ENCODE measurements at regions not wholly inside any gene's neighbourhood (a gene's known extent, or its start where the extent isn't known, plus 50 kb on each side); places are given as distances from the start of the nearest gene placed in this dataset.

DNA sequence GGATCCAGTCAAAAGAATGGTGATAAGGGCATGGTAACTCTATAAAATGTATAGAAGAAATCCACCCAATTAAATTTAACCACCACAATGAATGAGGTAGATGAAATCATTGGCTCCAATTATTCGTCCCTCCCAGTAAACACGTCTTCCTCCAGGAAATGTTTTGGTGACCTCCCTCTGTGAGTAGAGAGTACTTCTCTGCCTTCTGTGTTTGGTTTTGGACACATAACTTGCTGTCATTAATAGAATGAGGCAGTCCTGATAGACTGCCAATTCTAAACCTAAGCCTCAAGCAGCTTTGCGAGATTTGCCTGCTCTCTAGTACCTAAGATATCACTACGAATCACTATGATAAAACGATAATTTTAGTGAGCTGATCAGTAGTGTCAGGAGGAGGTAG, 632.8 kb downstream of the HDGFL1 start:
- TF ChIP-seq, protein P1, sequence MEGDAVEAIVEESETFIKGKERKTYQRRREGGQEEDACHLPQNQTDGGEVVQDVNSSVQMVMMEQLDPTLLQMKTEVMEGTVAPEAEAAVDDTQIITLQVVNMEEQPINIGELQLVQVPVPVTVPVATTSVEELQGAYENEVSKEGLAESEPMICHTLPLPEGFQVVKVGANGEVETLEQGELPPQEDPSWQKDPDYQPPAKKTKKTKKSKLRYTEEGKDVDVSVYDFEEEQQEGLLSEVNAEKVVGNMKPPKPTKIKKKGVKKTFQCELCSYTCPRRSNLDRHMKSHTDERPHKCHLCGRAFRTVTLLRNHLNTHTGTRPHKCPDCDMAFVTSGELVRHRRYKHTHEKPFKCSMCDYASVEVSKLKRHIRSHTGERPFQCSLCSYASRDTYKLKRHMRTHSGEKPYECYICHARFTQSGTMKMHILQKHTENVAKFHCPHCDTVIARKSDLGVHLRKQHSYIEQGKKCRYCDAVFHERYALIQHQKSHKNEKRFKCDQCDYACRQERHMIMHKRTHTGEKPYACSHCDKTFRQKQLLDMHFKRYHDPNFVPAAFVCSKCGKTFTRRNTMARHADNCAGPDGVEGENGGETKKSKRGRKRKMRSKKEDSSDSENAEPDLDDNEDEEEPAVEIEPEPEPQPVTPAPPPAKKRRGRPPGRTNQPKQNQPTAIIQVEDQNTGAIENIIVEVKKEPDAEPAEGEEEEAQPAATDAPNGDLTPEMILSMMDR (IDR thresholded peaks at IDR 0.05; ENCODE audit: extremely low read depth, missing control alignments): no peak
- DNase-seq (ENCODE audit: low spot score): no peak

DNA sequence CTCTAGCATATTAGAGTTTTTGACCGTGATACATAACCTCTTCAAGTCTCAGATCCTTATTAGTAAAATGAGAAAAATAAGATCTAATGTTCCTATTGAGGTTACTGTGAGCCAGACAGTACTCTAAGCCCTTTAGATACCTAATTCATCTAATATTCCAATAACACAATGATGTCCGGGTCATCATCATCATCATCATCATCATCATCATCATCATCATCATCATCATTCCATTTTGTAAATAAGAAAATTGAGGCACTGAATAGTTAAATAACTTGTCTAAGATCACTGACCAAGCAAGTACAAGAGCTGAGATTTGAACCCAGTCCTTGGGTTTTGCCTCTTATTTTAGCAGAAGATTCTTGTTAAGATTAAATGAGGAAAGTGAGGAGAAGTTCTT, 643.0 kb downstream of the HDGFL1 start:
- DNase-seq (ENCODE audit: low spot score): no peak
- TF ChIP-seq, protein P1 (IDR thresholded peaks at IDR 0.05; ENCODE audit: extremely low read depth, missing control alignments): no peak

DNA sequence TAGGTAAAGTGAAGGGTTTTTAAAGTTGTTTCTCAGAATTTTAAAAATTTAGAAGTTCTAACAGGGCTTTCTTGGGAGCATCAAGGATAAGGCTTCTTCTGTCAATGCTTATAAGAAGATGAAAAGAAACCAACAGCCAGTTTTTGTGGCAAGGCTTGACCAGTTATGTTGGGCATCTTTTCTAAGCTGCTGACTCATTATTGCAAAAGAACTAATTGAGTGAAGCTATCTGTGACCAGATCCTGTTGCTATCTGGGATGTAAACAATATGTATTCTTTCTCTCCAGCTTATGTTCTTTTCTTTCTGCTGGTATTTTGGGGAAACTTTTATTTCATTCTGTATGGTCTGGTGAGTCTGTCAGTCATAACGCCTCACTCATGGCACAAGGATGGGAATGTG, 643.8 kb downstream of the HDGFL1 start:
- TF ChIP-seq, protein P1 (IDR thresholded peaks at IDR 0.05; ENCODE audit: extremely low read depth, missing control alignments): no peak
- no peak for DNase-seq (ENCODE audit: low spot score)

DNA sequence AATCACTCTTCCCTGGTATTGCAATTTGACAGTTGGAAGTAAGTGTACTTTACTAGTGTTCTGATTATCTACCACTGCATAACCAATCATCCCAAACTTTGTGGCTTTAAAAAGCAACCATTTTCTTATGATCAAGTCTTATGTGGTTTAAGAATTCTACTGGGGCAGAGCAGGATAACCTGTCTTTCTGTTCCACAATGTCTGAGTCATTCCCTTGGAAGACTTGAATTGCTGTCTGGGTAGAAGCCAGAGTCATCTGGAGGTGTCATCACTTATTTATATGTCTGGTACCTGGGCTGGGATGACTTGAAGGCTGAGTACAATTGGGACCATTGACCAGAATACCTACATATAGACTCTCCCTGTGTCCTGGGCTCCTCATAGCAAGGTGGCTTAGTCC, 644.3 kb downstream of the HDGFL1 start:
- TF ChIP-seq, protein P1 (IDR thresholded peaks at IDR 0.05; ENCODE audit: extremely low read depth, missing control alignments): no peak
- no peak for DNase-seq (ENCODE audit: low spot score)

DNA sequence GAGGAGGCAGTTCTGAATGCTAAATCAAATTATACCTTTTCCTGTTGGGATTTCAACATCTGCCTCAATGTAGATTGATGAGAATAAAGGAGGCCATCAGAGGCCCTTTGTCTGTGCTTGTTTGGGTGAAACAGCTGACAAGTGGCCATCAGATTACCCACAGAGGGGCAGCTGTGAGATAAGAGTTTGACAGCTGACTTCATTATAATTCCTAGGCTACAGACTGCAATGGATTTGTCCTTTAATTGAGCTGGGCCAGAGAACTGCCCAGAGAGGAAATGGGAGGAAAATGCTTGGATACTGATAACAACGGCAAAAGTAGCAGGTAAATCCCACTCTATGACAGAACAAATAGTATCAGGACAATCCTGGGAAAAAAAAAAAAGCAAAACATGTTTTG, 649.4 kb downstream of the HDGFL1 start:
- TF ChIP-seq, protein P1 (IDR thresholded peaks at IDR 0.05; ENCODE audit: extremely low read depth, missing control alignments): no peak
- no peak for DNase-seq (ENCODE audit: low spot score)

DNA sequence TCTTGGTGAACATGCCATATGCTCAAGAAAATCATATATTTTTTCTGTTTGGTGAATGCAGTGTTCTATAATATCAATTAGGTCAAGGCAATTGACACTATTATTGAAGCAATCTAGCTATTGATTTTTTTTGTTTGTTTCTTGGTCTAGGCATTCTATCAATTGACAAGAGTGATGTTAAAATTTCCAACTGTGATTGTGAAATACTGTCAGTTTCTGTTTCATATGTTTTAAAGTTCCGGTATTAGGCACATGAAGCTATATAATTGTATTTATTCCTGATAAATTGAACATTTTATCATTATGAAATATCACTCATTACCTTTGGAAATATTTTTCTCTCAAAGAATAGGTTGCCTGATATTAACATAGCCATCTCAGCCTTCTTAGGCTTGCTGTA, 653.4 kb downstream of the HDGFL1 start:
- no peak for DNase-seq (ENCODE audit: low spot score)
- TF ChIP-seq, protein P1 (IDR thresholded peaks at IDR 0.05; ENCODE audit: extremely low read depth, missing control alignments): no peak

DNA sequence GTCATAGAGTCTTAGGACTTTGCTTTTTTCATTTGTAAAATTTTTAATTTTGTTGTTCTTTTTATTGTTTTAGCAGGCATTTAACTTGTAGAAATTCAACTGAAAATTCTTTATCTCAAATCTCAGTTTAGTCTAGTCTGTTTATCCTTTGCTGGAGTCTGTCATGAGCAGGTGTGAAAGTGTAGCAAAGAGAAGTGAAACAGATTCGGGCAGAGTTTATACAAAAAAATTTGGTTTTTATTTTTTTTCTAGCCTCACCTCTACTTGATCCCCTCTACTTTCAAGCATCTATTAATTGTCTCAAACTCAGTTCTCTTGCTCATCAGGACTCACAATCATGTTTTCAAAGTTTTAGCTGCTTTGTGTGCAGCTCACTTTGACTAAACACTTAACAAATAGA, 655.2 kb downstream of the HDGFL1 start:
- DNase-seq (ENCODE audit: low spot score): no peak
- TF ChIP-seq, protein P1 (IDR thresholded peaks at IDR 0.05; ENCODE audit: extremely low read depth, missing control alignments): no peak
